Hypothalamus (tissue), 51 donors: ENCODE measurements at regions not wholly inside any gene's neighbourhood (a gene's known extent, or its start where the extent isn't known, plus 50 kb on each side); places are given as distances from the start of the nearest gene placed in this dataset.

Experiments used
- DNase-seq, 51 donors: peaks; one replicate each; lab custom pipeline; 2025; lab: John Stamatoyannopoulos, UW

DNA sequence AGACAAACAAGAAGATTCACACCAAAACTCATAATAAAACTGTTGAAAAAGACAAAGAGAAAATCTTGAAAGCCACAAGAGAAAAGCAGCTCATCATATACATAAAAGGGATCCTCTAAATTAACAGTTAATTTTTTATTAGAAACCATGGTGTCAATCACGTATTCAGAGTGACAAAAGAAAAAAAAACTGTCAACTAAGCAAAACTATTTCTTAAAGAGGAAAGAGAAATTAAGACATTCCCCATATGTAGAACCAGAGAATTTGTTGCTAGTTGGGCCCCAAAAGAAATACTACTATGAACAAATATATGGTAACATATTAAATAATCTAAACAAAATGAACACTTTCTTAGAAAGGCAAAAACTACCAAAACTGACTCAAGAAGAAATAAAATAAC is 74.3 kb upstream of the TENT5A start:
- no peak for DNase-seq

DNA sequence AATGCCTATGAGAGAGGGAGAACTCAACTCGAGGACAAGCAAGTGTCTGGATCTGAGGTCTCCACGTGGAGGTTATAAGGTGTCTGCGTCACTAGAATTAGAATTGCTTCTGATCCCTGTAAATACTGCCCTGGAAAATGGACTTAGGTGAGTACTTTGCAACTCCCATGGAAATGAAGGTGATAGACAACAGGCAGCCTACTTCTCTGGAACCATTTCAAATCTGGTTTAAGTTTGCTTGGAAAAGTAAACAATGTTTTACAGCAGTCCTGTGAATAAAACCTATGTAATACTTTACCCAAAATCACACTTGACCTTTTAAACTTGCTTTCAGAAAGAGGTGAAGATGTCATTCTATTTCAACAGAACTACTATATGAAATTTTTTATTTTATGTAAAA is 70.1 kb upstream of the TENT5A start:
- DNase-seq: no peak

DNA sequence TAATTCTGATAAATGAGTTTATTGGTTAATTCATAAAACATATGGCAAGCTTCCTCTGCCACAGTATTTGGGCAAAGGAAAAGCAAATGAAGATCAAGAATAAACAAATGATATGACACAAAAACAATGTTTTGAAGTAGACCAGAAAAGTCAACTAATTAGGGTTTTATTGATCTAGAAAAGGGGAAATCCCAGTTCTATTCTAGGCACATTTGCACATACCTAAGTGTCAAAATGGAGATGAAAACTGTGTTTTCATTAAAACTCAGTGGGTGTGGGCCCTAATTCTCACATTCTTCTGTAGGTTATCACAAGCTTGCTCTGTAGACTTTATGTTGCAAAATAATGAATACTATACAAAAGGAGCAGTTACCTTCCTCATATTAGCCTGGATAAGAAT is 69.0 kb upstream of the TENT5A start:
- DNase-seq: no peak

DNA sequence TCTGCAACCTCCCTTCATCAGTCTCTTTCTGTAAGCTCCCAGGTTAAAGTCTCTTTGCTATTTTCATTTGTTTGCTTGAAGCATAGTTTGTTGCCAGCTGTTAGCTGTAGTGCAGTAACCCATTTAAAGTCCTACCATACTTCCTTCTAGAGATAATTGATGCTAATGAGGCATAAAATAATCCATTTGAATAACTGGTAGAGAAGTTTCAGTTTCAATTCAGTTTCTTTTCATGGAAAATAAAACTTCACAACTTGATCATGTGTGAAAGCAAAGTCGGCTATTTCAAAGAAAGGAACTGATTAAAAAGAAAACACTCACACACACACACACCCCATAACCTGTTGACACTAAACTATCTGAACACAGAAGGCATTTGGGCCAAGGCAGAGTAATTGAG is 68.5 kb upstream of the TENT5A start:
- no peak for DNase-seq

DNA sequence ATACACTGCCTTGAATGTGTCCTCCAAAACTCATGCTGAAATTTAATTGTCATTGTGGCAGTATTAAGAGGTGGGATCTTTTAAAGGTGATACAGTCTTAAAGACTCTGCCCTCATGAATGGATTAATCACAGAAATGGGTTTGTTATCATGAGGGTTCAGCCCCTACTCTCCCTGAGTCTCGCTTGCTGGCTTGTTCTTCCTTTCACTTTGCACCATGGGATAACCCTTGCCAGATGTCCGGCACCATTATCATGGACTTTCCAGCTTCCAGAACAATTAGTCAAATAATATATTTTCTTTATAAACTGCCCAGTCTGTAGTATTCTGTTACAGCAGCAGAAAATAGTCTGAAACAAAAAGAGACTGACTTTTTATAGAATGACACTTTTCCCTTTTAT is 67.9 kb upstream of the TENT5A start:
- no peak for DNase-seq

DNA sequence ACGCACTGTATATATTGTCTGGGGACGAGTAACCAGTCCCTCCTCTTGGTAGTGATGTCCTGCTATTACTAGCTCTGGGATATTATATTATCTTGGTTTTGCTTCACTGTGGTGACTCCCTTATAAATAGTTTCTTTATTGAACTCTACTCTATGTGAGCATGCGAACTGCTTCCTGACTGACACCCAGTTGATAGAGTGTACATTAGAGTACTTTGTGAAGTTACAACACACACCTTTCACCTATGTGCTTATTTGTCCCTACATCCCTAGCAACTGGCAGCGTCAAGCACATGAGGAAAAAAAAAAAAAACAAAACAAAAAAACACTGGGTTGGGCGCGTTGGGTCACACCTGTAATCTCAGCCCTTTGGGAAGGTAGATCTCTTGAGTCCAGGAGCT is 67.3 kb upstream of the TENT5A start:
- DNase-seq: no peak

DNA sequence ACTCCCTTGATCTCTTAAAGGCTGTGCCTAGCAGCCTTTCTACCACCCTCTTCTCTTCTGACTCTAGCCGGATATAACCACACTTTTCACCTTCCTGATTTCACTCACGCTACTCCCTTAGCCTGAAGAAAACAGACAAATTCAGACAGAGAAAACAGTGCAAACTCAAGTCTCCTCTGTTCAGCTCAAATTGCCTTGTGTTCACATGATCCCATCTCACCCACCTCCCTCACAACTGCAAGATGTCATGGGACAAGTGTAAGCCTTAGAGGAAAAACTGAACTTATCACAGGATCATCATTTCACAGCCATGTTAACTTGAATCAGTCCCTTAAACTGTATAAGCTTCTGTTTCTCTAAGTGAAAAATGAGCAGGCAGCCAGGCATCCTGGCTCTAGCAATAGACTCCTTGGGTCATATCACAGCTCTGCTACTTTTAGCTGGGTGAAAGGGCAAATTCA is 66.5 kb upstream of the TENT5A start:
- DNase-seq: no peak

DNA sequence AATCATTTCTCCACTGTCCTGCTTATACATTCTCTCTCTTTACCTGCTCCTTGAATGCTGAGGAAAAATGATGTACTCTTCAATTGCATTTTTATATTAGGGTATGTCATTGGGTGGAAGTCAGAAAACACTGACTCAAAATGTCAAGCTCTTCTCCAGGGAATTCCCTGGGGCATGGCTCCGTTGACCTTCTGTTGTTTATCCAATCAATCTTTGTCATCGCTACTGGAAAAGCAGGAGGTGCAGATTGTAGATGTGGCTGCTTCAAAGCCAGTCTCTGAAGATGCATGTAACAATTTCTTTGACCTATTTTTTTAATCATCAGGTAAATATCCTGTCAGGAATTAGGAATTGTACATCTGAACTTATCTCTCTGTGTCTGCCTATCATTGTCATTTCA is 63.9 kb upstream of the TENT5A start:
- no peak for DNase-seq

DNA sequence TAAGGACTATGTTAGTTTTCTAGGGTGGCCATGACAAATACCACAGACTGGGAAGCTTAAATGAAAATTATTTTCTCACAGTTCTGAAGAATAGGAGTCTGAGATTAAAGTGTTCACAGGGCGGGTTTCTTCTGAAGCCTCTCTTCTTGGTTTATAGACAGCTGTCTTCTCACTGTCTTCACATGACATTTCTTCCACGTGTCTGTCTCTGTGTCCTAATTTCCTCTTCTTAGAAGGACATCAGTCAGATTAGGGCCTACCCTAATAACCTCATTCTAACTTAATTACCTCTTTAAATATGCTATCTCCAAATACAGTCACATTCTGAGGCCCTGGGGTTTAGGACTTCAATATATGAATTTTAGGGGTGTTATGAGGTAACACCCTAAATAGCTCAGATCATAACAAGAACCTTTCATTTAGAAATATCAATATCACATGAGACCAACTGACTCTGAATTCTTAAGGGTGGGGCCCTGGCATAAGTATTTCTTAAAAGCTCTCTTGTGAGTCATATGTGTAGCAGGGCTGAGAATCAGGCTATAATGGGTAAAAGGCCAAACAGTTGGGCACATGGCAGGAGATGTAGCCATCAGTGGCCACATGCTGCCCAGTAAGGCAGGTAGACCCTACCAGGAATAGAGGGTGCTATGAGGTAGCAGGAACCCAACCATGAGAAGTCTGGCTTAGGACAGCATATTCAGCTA is 62.0 kb upstream of the TENT5A start:
- no peak for DNase-seq

DNA sequence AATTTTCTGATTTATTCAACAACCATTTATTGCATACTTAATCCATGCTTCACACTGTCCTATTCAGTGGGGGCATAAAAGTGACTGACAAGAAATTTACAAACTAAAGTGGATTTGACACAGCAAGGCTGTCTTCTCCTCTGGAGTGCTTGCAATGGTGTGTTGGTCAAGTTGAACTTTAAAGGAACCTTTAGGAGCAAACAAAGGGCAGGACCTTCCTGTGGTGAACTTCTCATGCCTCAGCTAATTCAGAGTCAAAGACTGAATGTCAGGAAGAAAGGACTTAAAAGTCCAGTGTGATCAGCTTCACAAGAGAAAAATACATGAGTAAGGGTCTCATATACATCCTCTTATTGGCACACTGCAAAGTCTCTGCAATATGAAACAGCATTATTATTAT is 60.8 kb upstream of the TENT5A start:
- no peak for DNase-seq

DNA sequence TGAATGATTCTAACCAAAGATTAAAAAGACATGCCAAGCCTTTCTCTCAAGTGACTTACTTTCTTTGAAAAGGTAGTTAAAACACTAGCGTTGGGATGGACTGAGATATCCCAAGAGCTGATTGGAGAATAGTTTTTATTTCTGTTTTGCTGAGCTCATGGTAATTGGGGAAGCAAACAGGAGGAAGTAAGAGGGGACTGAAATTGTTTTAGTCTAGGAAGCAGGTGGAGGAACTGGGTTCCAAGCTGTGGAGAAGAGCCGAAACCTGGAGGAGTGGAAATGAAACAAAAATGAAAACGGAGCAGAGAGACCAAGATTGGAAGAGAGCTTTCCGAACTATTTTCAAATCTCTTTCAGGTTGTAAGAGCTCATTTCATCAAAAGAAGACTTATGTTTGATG is 59.9 kb upstream of the TENT5A start:
- DNase-seq: no peak

DNA sequence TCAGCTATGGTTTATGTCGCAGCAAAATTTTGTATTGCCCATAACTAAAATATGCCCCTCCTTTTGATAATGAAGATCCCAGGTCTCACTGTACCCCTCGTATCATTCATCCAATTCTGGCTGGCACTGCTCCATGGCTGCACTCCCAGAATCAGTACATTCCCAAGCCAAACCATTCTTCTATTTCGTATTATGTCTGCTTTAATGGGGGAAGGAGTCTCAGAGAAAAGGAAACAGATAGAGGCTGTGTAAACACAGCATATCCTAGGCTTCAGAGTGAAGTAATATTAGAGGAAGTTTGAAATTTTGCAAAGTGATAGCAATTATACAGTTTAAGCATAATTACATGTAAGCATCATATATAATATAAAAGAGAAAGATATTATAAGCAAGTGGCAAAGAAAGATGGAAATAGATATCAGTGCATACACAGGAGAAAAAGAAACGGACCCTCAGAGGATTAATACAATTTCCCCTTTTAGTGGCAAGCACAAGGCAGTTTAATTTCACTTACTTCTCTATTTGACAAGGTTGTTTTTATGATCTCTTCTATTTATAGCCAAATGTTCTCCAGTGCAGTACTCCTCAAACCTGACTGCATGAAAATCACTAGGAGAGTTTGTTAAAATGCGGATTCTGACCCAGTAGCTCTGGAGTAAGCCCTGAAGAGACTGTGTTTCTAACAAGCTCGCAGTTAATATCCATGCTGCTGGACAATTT is 56.5 kb upstream of the TENT5A start:
- peak in 1 of 51 donors; percentile 11 for DNase-seq

DNA sequence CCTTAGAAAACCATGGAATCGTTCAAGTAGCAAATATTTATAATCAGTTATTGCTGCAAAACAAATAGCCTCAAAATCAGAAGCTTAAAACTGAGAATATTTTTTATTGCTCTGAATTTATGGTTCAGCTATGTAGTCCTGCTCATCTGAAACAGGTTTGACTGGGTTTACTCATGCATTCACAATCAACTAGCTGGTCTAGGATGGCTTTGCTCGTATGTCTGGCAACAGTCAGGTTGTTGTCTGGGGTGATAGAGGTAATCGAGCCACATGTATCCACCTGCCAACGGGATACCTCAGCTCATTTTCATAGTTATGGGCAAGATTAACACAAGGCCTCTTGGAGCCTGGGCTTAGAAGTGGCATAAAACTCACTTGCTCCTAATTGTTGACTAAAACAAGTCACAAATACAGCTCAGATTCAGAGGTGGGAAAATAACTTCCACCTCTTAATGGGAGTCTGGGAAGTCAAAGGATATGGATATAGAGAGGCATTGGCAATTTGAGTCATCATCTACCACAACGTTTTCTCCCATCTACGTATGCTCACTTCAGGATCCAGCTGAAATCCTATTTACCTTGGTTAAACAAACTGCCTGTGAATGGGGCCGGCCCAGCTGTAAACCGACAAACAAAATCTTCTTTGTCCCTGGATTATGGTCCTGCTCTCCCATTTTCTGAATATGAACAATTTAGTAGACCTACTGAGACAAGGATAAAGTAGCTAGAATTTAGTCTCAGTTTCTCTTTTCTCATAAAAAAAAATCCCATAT is 54.5 kb upstream of the TENT5A start:
- no peak for DNase-seq

DNA sequence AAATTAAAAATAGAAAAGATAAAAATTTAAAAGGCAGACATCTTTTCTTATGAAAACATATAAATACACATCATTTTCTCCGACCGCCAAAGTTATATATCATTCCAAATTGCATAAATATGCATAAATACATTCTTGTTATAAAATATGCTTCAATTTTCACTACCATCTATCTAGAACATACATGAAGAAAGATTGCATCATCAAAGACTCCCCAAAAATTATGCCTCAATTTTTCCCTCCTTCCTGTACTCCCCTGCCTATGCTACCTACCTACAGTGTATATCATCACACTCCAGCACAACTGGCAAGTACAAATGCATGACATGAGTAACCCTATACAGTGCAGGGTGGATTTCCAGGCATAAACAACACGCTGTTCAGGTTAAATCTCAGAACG is 49.9 kb upstream of the TENT5A start:
- DNase-seq: no peak
